Stimulated activated CD8-positive, alpha-beta memory T cell treated with anti-CD3 and anti-CD28 coated beads, Interleukin-7, amount 100 ng/mL, for 48 hours (primary cell): ENCODE measurements at regions not wholly inside any gene's neighbourhood (a gene's known extent, or its start where the extent isn't known, plus 50 kb on each side); places are given as distances from the start of the nearest gene placed in this dataset.

ENCODE experiments used
- DNase-seq, 2 donors: peaks; one replicate each; pipeline ENCODE4 v3.0.0-alpha.2; 2020; ENCODE audit warnings: low read depth in 1 of 2; ENCODE audit errors: extremely low read depth in 1 of 2

- no peak for DNase-seq
These were observed 241.5 kb downstream of the AUH start for GRCh38 chr9:91120200-91120599.

GRCh38 chr9:91122755-91123154, 239.0 kb downstream of the AUH start:
- no peak for DNase-seq

GRCh38 chr9:91126761-91127445, 234.8 kb downstream of the AUH start:
- DNase-seq, result no peak

- DNase-seq, result no peak
These were observed 234.1 kb downstream of the AUH start for GRCh38 chr9:91127653-91128052.

GRCh38 chr9:91130796-91131318, 230.9 kb downstream of the AUH start:
- DNase-seq, result no peak

GRCh38 chr9:91131433-91131839, 230.3 kb downstream of the AUH start:
- DNase-seq, result peak; percentile 57 to 87

GRCh38 chr9:91132576-91133073, 229.1 kb downstream of the AUH start:
- no peak for DNase-seq

- DNase-seq, result no peak
These were observed 227.1 kb downstream of the AUH start for GRCh38 chr9:91134608-91135007.

GRCh38 chr9:91137391-91137790, 224.3 kb downstream of the AUH start:
- DNase-seq, result no peak

- no peak for DNase-seq
These were observed 223.0 kb downstream of the AUH start for GRCh38 chr9:91138760-91139159.

- DNase-seq, result no peak
These were observed 220.2 kb downstream of the AUH start for GRCh38 chr9:91141407-91141965.

- DNase-seq, result no peak
These were observed 218.6 kb downstream of the AUH start for GRCh38 chr9:91143162-91143561.

GRCh38 chr9:91143642-91144041, 218.1 kb downstream of the AUH start:
- DNase-seq, result no peak

GRCh38 chr9:91144769-91145168, 216.9 kb downstream of the AUH start:
- DNase-seq, result no peak

GRCh38 chr9:91145496-91145895, 216.2 kb downstream of the AUH start:
- no peak for DNase-seq

GRCh38 chr9:91146391-91147019, 215.2 kb downstream of the AUH start:
- DNase-seq, result no peak

- DNase-seq, result no peak
These were observed 214.5 kb downstream of the AUH start for GRCh38 chr9:91147079-91147708.

- DNase-seq, result no peak
These were observed 213.4 kb downstream of the AUH start for GRCh38 chr9:91148306-91148705.

- DNase-seq, result no peak
These were observed 211.3 kb downstream of the AUH start for GRCh38 chr9:91150273-91150997.

GRCh38 chr9:91150998-91151717, 210.6 kb downstream of the AUH start:
- no peak for DNase-seq
